Endodermal cell (in vitro differentiated cells): ENCODE measurements at regions not wholly inside any gene's neighbourhood (a gene's known extent, or its start where the extent isn't known, plus 50 kb on each side); places are given as distances from the start of the nearest gene placed in this dataset.

Source experiments
- DNase-seq: peaks from one replicate; pipeline ENCODE4 v3.0.0-alpha.2; 2017
- H3K27ac ChIP-seq: 2 replicates; pipeline ENCODE4 v1.5.1; 2013; ENCODE audit warnings: mild to moderate bottlenecking, low read depth, low read length, moderate library complexity
- H3K27me3 ChIP-seq: 2 replicates; pipeline ENCODE4 v1.6.1; 2013; ENCODE audit warnings: mild to moderate bottlenecking, low read length, moderate library complexity; ENCODE audit not compliant: insufficient read depth, control insufficient read depth, poor library complexity, severe bottlenecking
- H3K36me3 ChIP-seq: 2 replicates; pipeline ENCODE4 v1.7.0; 2013; ENCODE audit warnings: mild to moderate bottlenecking, low read length, moderate library complexity; ENCODE audit not compliant: control insufficient read depth, insufficient read depth
- H3K4me1 ChIP-seq: one replicate; pipeline ENCODE4 v1.7.0; 2013; ENCODE audit warnings: low read length; ENCODE audit not compliant: control insufficient read depth, insufficient read depth
- H3K4me3 ChIP-seq: 2 replicates; pipeline ENCODE4 v1.5.1; 2013; ENCODE audit warnings: mild to moderate bottlenecking, low read length, moderate library complexity
- H3K9ac ChIP-seq: 2 replicates; pipeline ENCODE4 v1.6.1; 2013; ENCODE audit warnings: mild to moderate bottlenecking, low read length, moderate library complexity; ENCODE audit not compliant: poor library complexity, severe bottlenecking; ENCODE audit errors: extremely low read depth
- H3K9me3 ChIP-seq: 2 replicates; pipeline ENCODE4 v1.6.1; 2013; ENCODE audit warnings: mild to moderate bottlenecking, low read length, moderate library complexity; ENCODE audit not compliant: control insufficient read depth
- H3K27ac Mint-ChIP-seq: 2 replicates; pipeline ENCODE4 v1.8.0; 2020; ENCODE audit warnings: mixed read lengths
- H3K27me3 Mint-ChIP-seq: 2 replicates; pipeline ENCODE4 v1.8.0; 2021; ENCODE audit warnings: mild to moderate bottlenecking, mixed read lengths; ENCODE audit not compliant: insufficient read depth
- H3K36me3 Mint-ChIP-seq: 2 replicates; pipeline ENCODE4 v1.8.0; 2020; ENCODE audit warnings: low read depth, mixed read lengths
- H3K4me1 Mint-ChIP-seq: 2 replicates; pipeline ENCODE4 v1.8.0; 2020; ENCODE audit warnings: mixed read lengths
- H3K4me3 Mint-ChIP-seq: 2 replicates; pipeline ENCODE4 v1.8.0; 2020; ENCODE audit warnings: mild to moderate bottlenecking, moderate library complexity, mixed read lengths
- H3K9me3 Mint-ChIP-seq: 2 replicates; pipeline ENCODE4 v1.8.0; 2020; ENCODE audit warnings: mild to moderate bottlenecking, mixed read lengths
- CTCF ChIP-seq: fragments of 200-600 bp; sonication (generic); conservative IDR thresholded peaks from 2 replicates; pipeline ENCODE4 v1.5.0; 2021; ENCODE audit warnings: antibody characterized with exemption, mild to moderate bottlenecking
- WGBS, 2 experiments: methylation state at CpG; one replicate each; pipeline versions ENCODE4 v1.1.5 to v1.1.7; 2013; ENCODE audit warnings: missing lambda C conversion rate in 2 of 2, mixed read lengths in 1 of 2; ENCODE audit not compliant: insufficient coverage in 1 of 2, insufficient read length in 1 of 2; 5-methylcytosine and 5-hydroxymethylcytosine counted together

DNA sequence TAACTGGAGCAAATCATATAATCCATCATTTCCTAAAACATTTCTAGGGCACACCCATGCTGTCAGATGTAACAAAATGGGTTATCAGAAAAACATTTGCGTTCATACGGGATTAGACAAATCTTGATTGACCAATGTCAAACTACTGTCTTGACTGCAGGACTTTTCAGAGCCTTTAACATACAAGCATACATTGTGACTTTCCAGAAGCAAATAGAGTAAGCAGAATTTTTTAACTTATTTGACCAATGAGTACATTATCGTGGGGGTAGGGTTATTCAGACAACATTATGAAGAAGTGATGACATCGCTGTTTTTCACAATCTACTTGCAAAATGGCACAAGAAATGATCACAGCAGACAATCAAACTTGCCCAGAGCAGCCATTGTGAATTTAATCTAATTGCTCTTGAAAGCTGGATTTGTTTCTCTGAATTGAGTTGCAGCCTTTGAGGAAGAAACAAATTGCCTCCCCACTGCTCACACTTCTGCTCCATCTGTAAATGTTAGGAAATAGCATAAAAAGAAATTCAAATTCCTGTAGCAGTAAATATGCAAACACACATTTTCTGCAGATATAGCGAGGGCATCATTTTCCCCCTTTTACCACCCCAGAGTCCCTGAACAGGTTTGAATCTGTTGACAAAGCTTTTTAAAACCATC lies 133.0 kb upstream of the DOK5 start:
- DNase-seq = no peak
- Histone ChIP-seq H3K9ac (no peak overlapping the region), H3K4me1 (no peaks in the 10 kb centered on the region), H3K36me3 (no peaks in the 10 kb centered on the region), H3K27ac (no peak overlapping the region), H3K9me3 (no peaks in the 10 kb centered on the region), H3K4me3 (no peak overlapping the region), H3K27me3 (no peaks in the 10 kb centered on the region)
- Mint-ChIP-seq H3K4me3 (no peak overlapping the region), H3K27me3 (no peaks in the 10 kb centered on the region), H3K27ac (no peak overlapping the region), H3K36me3 (no peaks in the 10 kb centered on the region), H3K9me3 (no peaks in the 10 kb centered on the region), H3K4me1 (peaks cover 15% of the 10 kb centered on the region)
- TF ChIP-seq CTCF = no peak
- 89 to 100% methylated on average over 4 to 5 of the region's 5 CpGs for WGBS, 2 experiments

- H3K36me3 ChIP-seq = no peaks in the 10 kb centered on the region
These were observed 132.3 kb upstream of the DOK5 start for GRCh38 chr20:54343099-54343498.

DNA sequence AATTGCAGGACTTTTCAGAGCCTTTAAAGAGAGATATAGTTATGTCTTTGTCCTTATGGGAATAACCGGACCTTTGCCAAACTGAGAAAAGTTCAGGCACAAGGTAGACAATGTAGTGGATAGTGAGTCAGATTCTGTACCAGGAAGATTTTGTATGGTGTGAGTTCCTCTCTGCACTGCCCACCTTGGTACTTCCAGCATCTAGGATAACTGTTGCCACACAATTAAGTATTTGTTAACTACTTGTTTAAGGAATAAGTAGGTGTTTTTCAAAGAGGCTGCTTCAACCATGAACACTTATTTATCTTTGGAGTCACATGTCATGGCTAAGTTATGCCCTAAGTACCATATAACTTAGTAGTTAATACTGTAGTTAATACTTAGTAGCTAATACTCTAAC lies 131.8 kb upstream of the DOK5 start:
- Mint-ChIP-seq H3K9me3 (no peaks in the 10 kb centered on the region), H3K27me3 (no peaks in the 10 kb centered on the region), H3K36me3 (no peaks in the 10 kb centered on the region), H3K4me1 (peaks cover 15% of the 10 kb centered on the region), H3K4me3 (no peak overlapping the region), H3K27ac (no peak overlapping the region)
- H3K9ac ChIP-seq = no peak overlapping the region
- no peak overlapping the region for H3K27ac ChIP-seq
- no peaks in the 10 kb centered on the region for H3K9me3 ChIP-seq
- no peaks in the 10 kb centered on the region for H3K4me1 ChIP-seq
- WGBS, 2 experiments = 94 to 100% methylated on average over 1 of the region's 1 CpG
- no peaks in the 10 kb centered on the region for H3K27me3 ChIP-seq
- no peaks in the 10 kb centered on the region for H3K36me3 ChIP-seq
- no peak for TF ChIP-seq CTCF
- DNase-seq = no peak
- no peak overlapping the region for H3K4me3 ChIP-seq

More at GRCh38 chr20:54343099-54343498, 132.3 kb upstream of the DOK5 start:
- Histone ChIP-seq H3K9me3 (no peaks in the 10 kb centered on the region), H3K27me3 (no peaks in the 10 kb centered on the region), H3K4me1 (no peaks in the 10 kb centered on the region), H3K27ac (no peak overlapping the region), H3K9ac (no peak overlapping the region), H3K4me3 (no peak overlapping the region)
- TF ChIP-seq CTCF = no peak
- Mint-ChIP-seq H3K4me1 (peaks cover 15% of the 10 kb centered on the region), H3K36me3 (no peaks in the 10 kb centered on the region), H3K4me3 (no peak overlapping the region), H3K27me3 (no peaks in the 10 kb centered on the region), H3K27ac (no peak overlapping the region), H3K9me3 (no peaks in the 10 kb centered on the region)
- 56 to 94% methylated on average over 2 to 4 of the region's 4 CpGs for WGBS, 2 experiments
- no peak for DNase-seq
